ENCODE measurements at regions not wholly inside any gene's neighbourhood (a gene's known extent, or its start where the extent isn't known, plus 50 kb on each side); places are given as distances from the start of the nearest gene placed in this dataset.

DNA sequence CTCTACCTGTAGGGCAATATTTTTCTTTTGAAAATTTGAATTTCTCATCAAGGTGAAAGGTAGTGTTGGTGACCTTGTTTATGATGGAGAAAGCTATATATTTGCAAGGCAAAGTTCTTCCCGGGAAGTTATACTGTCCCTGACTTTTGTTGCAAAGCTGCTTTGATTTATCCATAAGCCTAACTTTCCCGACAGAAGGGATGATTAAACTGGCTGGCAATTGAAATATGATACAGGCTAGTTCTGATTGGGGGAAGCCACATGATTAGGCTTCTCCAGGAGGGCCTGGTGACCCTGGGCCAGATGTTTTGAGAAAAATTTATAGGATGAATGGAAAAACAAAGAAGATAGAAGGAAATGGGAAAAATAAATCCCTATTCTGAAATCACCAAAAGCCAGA lies 215.5 kb downstream of the ACTR3B start:
- TF ChIP-seq, protein P1, sequence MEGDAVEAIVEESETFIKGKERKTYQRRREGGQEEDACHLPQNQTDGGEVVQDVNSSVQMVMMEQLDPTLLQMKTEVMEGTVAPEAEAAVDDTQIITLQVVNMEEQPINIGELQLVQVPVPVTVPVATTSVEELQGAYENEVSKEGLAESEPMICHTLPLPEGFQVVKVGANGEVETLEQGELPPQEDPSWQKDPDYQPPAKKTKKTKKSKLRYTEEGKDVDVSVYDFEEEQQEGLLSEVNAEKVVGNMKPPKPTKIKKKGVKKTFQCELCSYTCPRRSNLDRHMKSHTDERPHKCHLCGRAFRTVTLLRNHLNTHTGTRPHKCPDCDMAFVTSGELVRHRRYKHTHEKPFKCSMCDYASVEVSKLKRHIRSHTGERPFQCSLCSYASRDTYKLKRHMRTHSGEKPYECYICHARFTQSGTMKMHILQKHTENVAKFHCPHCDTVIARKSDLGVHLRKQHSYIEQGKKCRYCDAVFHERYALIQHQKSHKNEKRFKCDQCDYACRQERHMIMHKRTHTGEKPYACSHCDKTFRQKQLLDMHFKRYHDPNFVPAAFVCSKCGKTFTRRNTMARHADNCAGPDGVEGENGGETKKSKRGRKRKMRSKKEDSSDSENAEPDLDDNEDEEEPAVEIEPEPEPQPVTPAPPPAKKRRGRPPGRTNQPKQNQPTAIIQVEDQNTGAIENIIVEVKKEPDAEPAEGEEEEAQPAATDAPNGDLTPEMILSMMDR (tag by site-specific recombination; IDR thresholded peaks at IDR 0.05), result no peak
- TF ChIP-seq MYNN (tag by site-specific recombination; IDR thresholded peaks at IDR 0.05; ENCODE audit: borderline replicate concordance) (no peak), WT1 (tag by site-specific recombination; IDR thresholded peaks at IDR 0.05) (no peak), ZNF629 (tag by site-specific recombination; IDR thresholded peaks at IDR 0.05) (no peak), SP2 (tag by site-specific recombination; IDR thresholded peaks at IDR 0.05) (no peak)
- TF ChIP-seq, protein P2, sequence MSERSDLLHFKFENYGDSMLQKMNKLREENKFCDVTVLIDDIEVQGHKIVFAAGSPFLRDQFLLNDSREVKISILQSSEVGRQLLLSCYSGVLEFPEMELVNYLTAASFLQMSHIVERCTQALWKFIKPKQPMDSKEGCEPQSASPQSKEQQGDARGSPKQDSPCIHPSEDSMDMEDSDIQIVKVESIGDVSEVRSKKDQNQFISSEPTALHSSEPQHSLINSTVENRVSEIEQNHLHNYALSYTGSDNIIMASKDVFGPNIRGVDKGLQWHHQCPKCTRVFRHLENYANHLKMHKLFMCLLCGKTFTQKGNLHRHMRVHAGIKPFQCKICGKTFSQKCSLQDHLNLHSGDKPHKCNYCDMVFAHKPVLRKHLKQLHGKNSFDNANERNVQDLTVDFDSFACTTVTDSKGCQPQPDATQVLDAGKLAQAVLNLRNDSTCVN (tag by site-specific recombination; optimal IDR thresholded peaks at IDR 0.05), result no peak
- TF ChIP-seq, protein P3, sequence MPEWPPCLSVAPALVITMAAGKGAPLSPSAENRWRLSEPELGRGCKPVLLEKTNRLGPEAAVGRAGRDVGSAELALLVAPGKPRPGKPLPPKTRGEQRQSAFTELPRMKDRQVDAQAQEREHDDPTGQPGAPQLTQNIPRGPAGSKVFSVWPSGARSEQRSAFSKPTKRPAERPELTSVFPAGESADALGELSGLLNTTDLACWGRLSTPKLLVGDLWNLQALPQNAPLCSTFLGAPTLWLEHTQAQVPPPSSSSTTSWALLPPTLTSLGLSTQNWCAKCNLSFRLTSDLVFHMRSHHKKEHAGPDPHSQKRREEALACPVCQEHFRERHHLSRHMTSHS (tag by site-specific recombination; IDR thresholded peaks at IDR 0.05), result no peak
- TF ChIP-seq, protein P4, sequence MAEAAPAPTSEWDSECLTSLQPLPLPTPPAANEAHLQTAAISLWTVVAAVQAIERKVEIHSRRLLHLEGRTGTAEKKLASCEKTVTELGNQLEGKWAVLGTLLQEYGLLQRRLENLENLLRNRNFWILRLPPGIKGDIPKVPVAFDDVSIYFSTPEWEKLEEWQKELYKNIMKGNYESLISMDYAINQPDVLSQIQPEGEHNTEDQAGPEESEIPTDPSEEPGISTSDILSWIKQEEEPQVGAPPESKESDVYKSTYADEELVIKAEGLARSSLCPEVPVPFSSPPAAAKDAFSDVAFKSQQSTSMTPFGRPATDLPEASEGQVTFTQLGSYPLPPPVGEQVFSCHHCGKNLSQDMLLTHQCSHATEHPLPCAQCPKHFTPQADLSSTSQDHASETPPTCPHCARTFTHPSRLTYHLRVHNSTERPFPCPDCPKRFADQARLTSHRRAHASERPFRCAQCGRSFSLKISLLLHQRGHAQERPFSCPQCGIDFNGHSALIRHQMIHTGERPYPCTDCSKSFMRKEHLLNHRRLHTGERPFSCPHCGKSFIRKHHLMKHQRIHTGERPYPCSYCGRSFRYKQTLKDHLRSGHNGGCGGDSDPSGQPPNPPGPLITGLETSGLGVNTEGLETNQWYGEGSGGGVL (tag by site-specific recombination; IDR thresholded peaks at IDR 0.05), result no peak
